ENCODE measurements at regions not wholly inside any gene's neighbourhood (a gene's known extent, or its start where the extent isn't known, plus 50 kb on each side); places are given as distances from the start of the nearest gene placed in this dataset.

DNA sequence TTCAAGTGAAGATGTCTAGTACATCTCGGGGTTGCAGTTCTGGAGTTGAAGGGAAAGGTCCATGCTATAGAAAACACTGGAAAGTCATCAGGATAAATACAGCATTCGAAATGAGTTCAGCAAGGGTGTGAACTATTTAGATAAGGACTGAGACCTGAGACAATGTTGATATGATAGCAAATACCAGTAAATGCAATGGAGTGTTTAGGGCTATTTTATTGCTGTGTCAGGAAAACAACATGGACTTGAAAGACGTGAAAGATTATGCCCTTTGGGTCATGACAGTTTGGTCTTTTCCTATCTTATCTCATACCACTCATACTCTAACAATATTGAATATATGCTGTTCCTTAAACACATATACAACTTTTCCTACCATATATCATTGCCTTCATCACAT, 1776.2 kb upstream of the SEL1L start:
- TF ChIP-seq CTCF (IDR thresholded peaks at IDR 0.05) (no peak), POLR2A (IDR thresholded peaks at IDR 0.05) (no peak)
